H1 (cell line): ENCODE measurements at regions not wholly inside any gene's neighbourhood (a gene's known extent, or its start where the extent isn't known, plus 50 kb on each side); places are given as distances from the start of the nearest gene placed in this dataset.

Experiments used
- EP300 ChIP-seq, 2 experiments: IDR thresholded peaks; 1 replicate in 1 of 2; 2 replicates in 1 of 2; pipeline ENCODE4 v1.6.1; 2011 to 2012; ENCODE audit warnings: low read depth in 2 of 2, low read length in 2 of 2, mild to moderate bottlenecking in 2 of 2, borderline replicate concordance in 1 of 2, inconsistent platforms in 1 of 2, moderate library complexity in 1 of 2

DNA sequence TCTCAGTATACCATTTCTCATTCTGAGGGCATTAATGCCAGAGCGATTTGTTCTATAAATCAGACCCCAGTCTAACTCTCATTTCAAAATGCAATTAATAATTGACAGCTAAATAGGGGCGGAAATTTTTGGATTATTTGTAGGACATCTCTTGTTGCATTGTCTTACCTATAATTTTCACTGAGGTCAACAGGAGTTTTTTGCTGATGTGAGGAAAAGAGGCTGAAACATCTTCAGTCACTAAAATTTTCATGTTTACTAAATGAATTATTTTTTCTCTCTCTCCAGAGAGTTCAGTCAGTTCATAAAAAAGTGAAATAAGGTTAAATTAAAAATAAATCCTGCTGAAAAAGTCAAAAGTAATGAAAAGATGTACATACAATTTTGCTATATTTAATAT lies 295.9 kb downstream of the CCER1 start (continued):
- TF ChIP-seq EP300 (IDR thresholded peaks at IDR 0.05; ENCODE audit: borderline replicate concordance in 1 of 2, low read depth in 2 of 2, low read length in 2 of 2): no peak
